ENCODE measurements at regions not wholly inside any gene's neighbourhood (a gene's known extent, or its start where the extent isn't known, plus 50 kb on each side); places are given as distances from the start of the nearest gene placed in this dataset.
A peak's percentile ranks its signal among the peaks of the same experiment; 100 is the strongest.

- Histone ChIP-seq H3K18ac (ENCODE audit: extremely low read depth, low read length) (no peak overlapping the region), H3K9ac (replicated peaks in 1 of 4; ENCODE audit: extremely low read depth in 1 of 4, low read depth in 3 of 4, low read length in 3 of 4) (no peak overlapping the region)
- peak; percentile 97 for FAIRE-seq
- no peak for TF ChIP-seq SRF (IDR thresholded peaks at IDR 0.05; ENCODE audit: low read depth, low read length)
- TF ChIP-seq EP300 (IDR thresholded peaks at IDR 0.05; ENCODE audit: borderline replicate concordance in 1 of 2, low read depth in 2 of 2, low read length in 2 of 2): no peak
- no peak for TF ChIP-seq CREB1 (IDR thresholded peaks at IDR 0.05)
- peak in 2 of 3 experiments; percentile 76 to 92; a peak in 3 of 4 replicates for TF ChIP-seq CTCF (IDR thresholded peaks at IDR 0.05; ENCODE audit: control extremely low read depth in 1 of 3, insufficient read depth in 1 of 3, low read depth in 1 of 3, low read length in 3 of 3)
- no peak for TF ChIP-seq EGR1 (IDR thresholded peaks at IDR 0.05; ENCODE audit: borderline replicate concordance, low read depth, low read length)
- no peak for TF ChIP-seq NANOG (IDR thresholded peaks at IDR 0.05; ENCODE audit: insufficient read depth, low read depth, low read length, poor library complexity, severe bottlenecking)
- TF ChIP-seq ASH2L (IDR thresholded peaks at IDR 0.05; ENCODE audit: low read length): no peak
- TF ChIP-seq TEAD4 (IDR thresholded peaks at IDR 0.05; ENCODE audit: low read depth, low read length): peak; percentile 92
- TF ChIP-seq BACH1 (IDR thresholded peaks at IDR 0.05; ENCODE audit: low read length): no peak
- no peak for TF ChIP-seq SP1 (IDR thresholded peaks at IDR 0.05; ENCODE audit: low read depth, low read length)
- TF ChIP-seq KDM5A (IDR thresholded peaks at IDR 0.05; ENCODE audit: low read length): no peak
- no peak for TF ChIP-seq CHD2 (IDR thresholded peaks at IDR 0.05; ENCODE audit: low read length)
Observed at GRCh38 chr15:45795440-45796069, 160.7 kb downstream of the SQOR start.

More at GRCh38 chr15:45795440-45796069, 160.7 kb downstream of the SQOR start:
- no peak overlapping the region for H4K8ac ChIP-seq (ENCODE audit: extremely low read depth, insufficient read depth, low read length)
- no peaks in the 10 kb centered on the region for H3K23me2 ChIP-seq (ENCODE audit: low read depth, low read length)
- CTCF ChIA-PET (ENCODE audit: partially characterized antibody): interaction anchor here (0.6 to 4.2 kb wide), 50 partner anchors 8 to 514 kb away, joined by 3 to 31 read pairs (median 5); no protein-coding TSS in a partner anchor
- no peaks in the 10 kb centered on the region for H3K27me3 ChIP-seq (replicated peaks in 1 of 4; ENCODE audit: control insufficient read depth in 3 of 4, extremely low read depth in 1 of 4, insufficient read depth in 3 of 4, low read length in 3 of 4)
- H3K23ac ChIP-seq (ENCODE audit: insufficient read length): no peak overlapping the region
- H3K56ac ChIP-seq (replicated peaks; ENCODE audit: insufficient read length, low read depth, low read length): no peak overlapping the region
- H3K9me3 ChIP-seq (ENCODE audit: insufficient read depth in 2 of 2, low read depth in 1 of 2, low read length in 1 of 2): no peaks in the 10 kb centered on the region
- DNase-seq (ENCODE audit: low read depth in 1 of 2, low spot score in 2 of 2): peak in 1 of 2 experiments; percentile 25
- POLR2A ChIA-PET (ENCODE audit: partially characterized antibody): no interaction called here
- no peak overlapping the region for H3K4me2 ChIP-seq (ENCODE audit: insufficient read depth in 1 of 2, low read depth in 2 of 2, low read length in 2 of 2)
- H3K14ac ChIP-seq (ENCODE audit: insufficient read length): no peak overlapping the region
- no peaks in the 10 kb centered on the region for H3K79me2 ChIP-seq (ENCODE audit: control insufficient read depth in 1 of 2, insufficient read depth in 2 of 2, low read length in 2 of 2)
- H2BK120ac ChIP-seq (replicated peaks; ENCODE audit: low read depth, low read length): no peak overlapping the region
- no peak overlapping the region for H2BK5ac ChIP-seq (ENCODE audit: low read depth, low read length)
- no peak overlapping the region for H3K4ac ChIP-seq (replicated peaks; ENCODE audit: insufficient read length, low read depth, low read length)
- H3K79me1 ChIP-seq (ENCODE audit: low read depth, low read length): no peaks in the 10 kb centered on the region
- 16% methylated on average over 3 of the region's 3 CpGs; no CpG with 5 or more reads in 1 of the 2 experiments for WGBS, 2 experiments (ENCODE audit: extremely low coverage in 1 of 2, insufficient coverage in 1 of 2, insufficient read length in 1 of 2, insufficient replicate concordance in 2 of 2, low coverage in 1 of 2, low lambda C conversion rate in 2 of 2, missing lambda C conversion rate in 1 of 2)
- H4K20me1 ChIP-seq (replicated peaks in 1 of 2; ENCODE audit: control insufficient read depth in 1 of 2, insufficient read depth in 2 of 2, low read length in 2 of 2): no peaks in the 10 kb centered on the region
- H3K4me3 ChIP-seq (ENCODE audit: extremely low read depth in 1 of 4, insufficient read depth in 2 of 4, low read depth in 3 of 4, low read length in 4 of 4): no peak overlapping the region
- H2BK20ac ChIP-seq (ENCODE audit: low read length): no peak overlapping the region
- no peak overlapping the region for H2BK15ac ChIP-seq (ENCODE audit: low read length)
- no peaks in the 10 kb centered on the region for H3K4me1 ChIP-seq (replicated peaks in 1 of 4; ENCODE audit: control insufficient read depth in 3 of 4, insufficient read depth in 4 of 4, low read length in 3 of 4)
- H4K5ac ChIP-seq (ENCODE audit: insufficient read length, low read depth, low read length): no peak overlapping the region
- no peak overlapping the region for H3K27ac ChIP-seq (ENCODE audit: low read depth, low read length)
- H2BK12ac ChIP-seq (ENCODE audit: low read depth, low read length): no peak overlapping the region
- H2AK5ac ChIP-seq (ENCODE audit: low read depth, low read length): no peak overlapping the region
- no peak overlapping the region for H4K91ac ChIP-seq (replicated peaks; ENCODE audit: insufficient read length, low read length)
- H2AFZ ChIP-seq (ENCODE audit: low read length): no peak overlapping the region
- H3K36me3 ChIP-seq (ENCODE audit: control insufficient read depth in 2 of 4, insufficient read depth in 4 of 4, low read length in 3 of 4): no peaks in the 10 kb centered on the region

Data from H1 (cell line).